ENCODE measurements at regions not wholly inside any gene's neighbourhood (a gene's known extent, or its start where the extent isn't known, plus 50 kb on each side); places are given as distances from the start of the nearest gene placed in this dataset.

- Histone ChIP-seq H3K27ac (no peak overlapping the region), H3K4me3 (no peak overlapping the region), H3K36me3 (no peaks in the 10 kb centered on the region), H3K27me3 (replicated peaks) (no peaks in the 10 kb centered on the region), H3K4me1 (replicated peaks) (peaks cover 25% of the 10 kb centered on the region), H3K9me3 (replicated peaks) (no peaks in the 10 kb centered on the region)
- DNase-seq (ENCODE audit: low read depth in 1 of 2, low spot score in 2 of 2), result peak in 1 of 2 experiments; percentile 84
Measured at GRCh38 chr1:219430419-219430818, 182.5 kb downstream of the ZC3H11B start.

GRCh38 chr1:219428651-219429050 lies 184.3 kb downstream of the ZC3H11B start:
- DNase-seq (ENCODE audit: low read depth in 1 of 2, low spot score in 2 of 2), result no peak
- H3K27ac ChIP-seq, result no peak overlapping the region
- H3K27me3 ChIP-seq (replicated peaks), result no peaks in the 10 kb centered on the region
- peaks cover 25% of the 10 kb centered on the region for H3K4me1 ChIP-seq (replicated peaks)
- no peaks in the 10 kb centered on the region for H3K9me3 ChIP-seq (replicated peaks)
- H3K36me3 ChIP-seq, result no peaks in the 10 kb centered on the region
- H3K4me3 ChIP-seq, result no peak overlapping the region

GRCh38 chr1:219427989-219428388 lies 184.9 kb downstream of the ZC3H11B start:
- Histone ChIP-seq H3K9me3 (replicated peaks) (no peaks in the 10 kb centered on the region), H3K4me3 (no peak overlapping the region), H3K36me3 (no peaks in the 10 kb centered on the region), H3K27ac (no peak overlapping the region), H3K4me1 (replicated peaks) (peaks cover 28% of the 10 kb centered on the region), H3K27me3 (replicated peaks) (no peaks in the 10 kb centered on the region)
- no peak for DNase-seq (ENCODE audit: low read depth in 1 of 2, low spot score in 2 of 2)

- Histone ChIP-seq H3K4me1 (replicated peaks) (peaks cover 31% of the 10 kb centered on the region), H3K27me3 (replicated peaks) (no peaks in the 10 kb centered on the region), H3K27ac (no peak overlapping the region), H3K4me3 (no peak overlapping the region), H3K36me3 (no peaks in the 10 kb centered on the region), H3K9me3 (replicated peaks) (no peaks in the 10 kb centered on the region)
- no peak for DNase-seq (ENCODE audit: low read depth in 1 of 2, low spot score in 2 of 2)
Measured at GRCh38 chr1:219427403-219427802, 185.5 kb downstream of the ZC3H11B start.

GRCh38 chr1:219422811-219423598 lies 189.9 kb downstream of the ZC3H11B start:
- Histone ChIP-seq H3K27ac (no peak overlapping the region), H3K36me3 (no peaks in the 10 kb centered on the region), H3K4me1 (replicated peaks) (peaks cover 11% of the 10 kb centered on the region), H3K9me3 (replicated peaks) (no peaks in the 10 kb centered on the region), H3K27me3 (replicated peaks) (no peaks in the 10 kb centered on the region), H3K4me3 (no peak overlapping the region)
- DNase-seq (ENCODE audit: low read depth in 1 of 2, low spot score in 2 of 2), result peak in 1 of 2 experiments; percentile 18

GRCh38 chr1:219420913-219421312 lies 192.0 kb downstream of the ZC3H11B start:
- DNase-seq (ENCODE audit: low read depth in 1 of 2, low spot score in 2 of 2), result no peak
- H3K36me3 ChIP-seq, result no peaks in the 10 kb centered on the region
- H3K9me3 ChIP-seq (replicated peaks), result no peaks in the 10 kb centered on the region
- no peaks in the 10 kb centered on the region for H3K27me3 ChIP-seq (replicated peaks)
- H3K27ac ChIP-seq, result no peak overlapping the region
- H3K4me1 ChIP-seq (replicated peaks), result peaks cover 11% of the 10 kb centered on the region
- H3K4me3 ChIP-seq, result no peak overlapping the region

- H3K4me3 ChIP-seq, result no peak overlapping the region
- no peak overlapping the region for H3K27ac ChIP-seq
- H3K9me3 ChIP-seq (replicated peaks), result no peaks in the 10 kb centered on the region
- no peaks in the 10 kb centered on the region for H3K27me3 ChIP-seq (replicated peaks)
- H3K4me1 ChIP-seq (replicated peaks), result peaks cover 11% of the 10 kb centered on the region
- no peaks in the 10 kb centered on the region for H3K36me3 ChIP-seq
- DNase-seq (ENCODE audit: low read depth in 1 of 2, low spot score in 2 of 2), result no peak
Measured at GRCh38 chr1:219419860-219420259, 193.0 kb downstream of the ZC3H11B start.

- Histone ChIP-seq H3K36me3 (no peaks in the 10 kb centered on the region), H3K27me3 (replicated peaks) (no peaks in the 10 kb centered on the region), H3K27ac (no peak overlapping the region), H3K4me1 (replicated peaks) (peaks cover 11% of the 10 kb centered on the region), H3K9me3 (replicated peaks) (no peaks in the 10 kb centered on the region), H3K4me3 (no peak overlapping the region)
- no peak for DNase-seq (ENCODE audit: low read depth in 1 of 2, low spot score in 2 of 2)
Measured at GRCh38 chr1:219419065-219419464, 193.8 kb downstream of the ZC3H11B start.

GRCh38 chr1:219417610-219418009 lies 195.3 kb downstream of the ZC3H11B start:
- Histone ChIP-seq H3K36me3 (no peaks in the 10 kb centered on the region), H3K4me1 (replicated peaks) (peaks cover 11% of the 10 kb centered on the region)
- no peak for DNase-seq (ENCODE audit: low read depth in 1 of 2, low spot score in 2 of 2)

GRCh38 chr1:219416598-219417238 lies 196.2 kb downstream of the ZC3H11B start:
- Histone ChIP-seq H3K27me3 (replicated peaks) (no peaks in the 10 kb centered on the region), H3K4me3 (no peak overlapping the region), H3K27ac (no peak overlapping the region), H3K4me1 (replicated peaks) (peaks cover 10% of the 10 kb centered on the region), H3K9me3 (replicated peaks) (no peaks in the 10 kb centered on the region), H3K36me3 (no peaks in the 10 kb centered on the region)
- DNase-seq (ENCODE audit: low read depth in 1 of 2, low spot score in 2 of 2), result peak; percentile 37 to 53

More at GRCh38 chr1:219417610-219418009, 195.3 kb downstream of the ZC3H11B start:
- no peak overlapping the region for H3K4me3 ChIP-seq
- no peak overlapping the region for H3K27ac ChIP-seq
- no peaks in the 10 kb centered on the region for H3K9me3 ChIP-seq (replicated peaks)
- H3K27me3 ChIP-seq (replicated peaks), result no peaks in the 10 kb centered on the region

- Histone ChIP-seq H3K4me1 (replicated peaks) (peaks cover 10% of the 10 kb centered on the region), H3K27ac (no peak overlapping the region), H3K4me3 (no peak overlapping the region), H3K36me3 (no peaks in the 10 kb centered on the region), H3K27me3 (replicated peaks) (no peaks in the 10 kb centered on the region), H3K9me3 (replicated peaks) (no peaks in the 10 kb centered on the region)
- DNase-seq (ENCODE audit: low read depth in 1 of 2, low spot score in 2 of 2), result no peak
Measured at GRCh38 chr1:219415915-219416314, 197.0 kb downstream of the ZC3H11B start.

GRCh38 chr1:219415433-219415832 lies 197.5 kb downstream of the ZC3H11B start:
- Histone ChIP-seq H3K36me3 (no peaks in the 10 kb centered on the region), H3K27me3 (replicated peaks) (no peaks in the 10 kb centered on the region), H3K27ac (no peak overlapping the region), H3K4me3 (no peak overlapping the region), H3K4me1 (replicated peaks) (peaks cover 10% of the 10 kb centered on the region), H3K9me3 (replicated peaks) (no peaks in the 10 kb centered on the region)
- DNase-seq (ENCODE audit: low read depth in 1 of 2, low spot score in 2 of 2), result no peak

- H3K4me3 ChIP-seq, result no peak overlapping the region
- no peaks in the 10 kb centered on the region for H3K9me3 ChIP-seq (replicated peaks)
- no peaks in the 10 kb centered on the region for H3K36me3 ChIP-seq
- no peak for DNase-seq (ENCODE audit: low read depth in 1 of 2, low spot score in 2 of 2)
- H3K27me3 ChIP-seq (replicated peaks), result no peaks in the 10 kb centered on the region
- H3K27ac ChIP-seq, result no peak overlapping the region
- H3K4me1 ChIP-seq (replicated peaks), result peaks cover 10% of the 10 kb centered on the region
Measured at GRCh38 chr1:219414250-219414649, 198.7 kb downstream of the ZC3H11B start.

GRCh38 chr1:219413536-219413935 lies 199.4 kb downstream of the ZC3H11B start:
- DNase-seq (ENCODE audit: low read depth in 1 of 2, low spot score in 2 of 2), result no peak
- H3K9me3 ChIP-seq (replicated peaks), result no peaks in the 10 kb centered on the region
- H3K27me3 ChIP-seq (replicated peaks), result no peaks in the 10 kb centered on the region
- no peak overlapping the region for H3K27ac ChIP-seq
- H3K4me1 ChIP-seq (replicated peaks), result peaks cover 10% of the 10 kb centered on the region
- H3K4me3 ChIP-seq, result no peak overlapping the region
- H3K36me3 ChIP-seq, result no peaks in the 10 kb centered on the region
